Endothelial cell of umbilical vein (primary cell): ENCODE measurements at regions not wholly inside any gene's neighbourhood (a gene's known extent, or its start where the extent isn't known, plus 50 kb on each side); places are given as distances from the start of the nearest gene placed in this dataset.

Experiments used
- BruUV-seq: library from RNA; stranded (reverse); fragments of 400-500 nt; replicated peaks from 2 replicates; lab custom pipeline; 2021; lab: Mats Ljungman, UMichigan
- CTCF ChIA-PET: fragments of 300-600, 350-600 bp; sonication (Branson Sonifier 250); formaldehyde crosslinking; loops from one replicate; lab custom pipeline; 2021; ENCODE audit warnings: antibody characterized with exemption, inconsistent platforms; lab: Charles Lee
- POLR2A ChIA-PET: fragments of 300-600, 350-600 bp; sonication (Branson Sonifier 250); formaldehyde crosslinking; loops from one replicate; lab custom pipeline; 2021; ENCODE audit warnings: antibody characterized with exemption, inconsistent platforms; lab: Charles Lee
- DNase-seq: peaks from one replicate; pipeline ENCODE4 v3.0.0-alpha.2; 2011; ENCODE audit warnings: low read depth, low spot score
- FAIRE-seq: peaks from 2 replicates; lab custom pipeline; 2011; peaks lifted over from hg19 to GRCh38; lab: Jason Lieb, UNC
- H2AFZ ChIP-seq: 2 replicates; pipeline ENCODE4 v1.6.0; 2012; ENCODE audit warnings: low read depth, low read length, control low read depth, inconsistent platforms
- H3K27ac ChIP-seq: 2 replicates; pipeline ENCODE4 v1.5.1; 2011; ENCODE audit warnings: low read depth, mild to moderate bottlenecking, control low read depth, low read length, moderate library complexity; ENCODE audit not compliant: insufficient read depth
- H3K27me3 ChIP-seq, 2 experiments: 2 replicates each; pipeline versions ENCODE4 v1.6.0 to v1.6.1; 2011; ENCODE audit warnings: low read length in 2 of 2, mixed read lengths in 1 of 2; ENCODE audit not compliant: control insufficient read depth in 2 of 2, insufficient read depth in 2 of 2
- H3K36me3 ChIP-seq, 2 experiments: 2 replicates in 1 of 2; 3 replicates in 1 of 2; pipeline ENCODE4 v1.5.1; 2011; ENCODE audit warnings: low read length in 2 of 2, mild to moderate bottlenecking in 1 of 2, moderate library complexity in 1 of 2; ENCODE audit not compliant: control insufficient read depth in 2 of 2, insufficient read depth in 2 of 2; ENCODE audit errors: extremely low read depth in 1 of 2
- H3K4me1 ChIP-seq: 3 replicates; pipeline ENCODE4 v1.5.1; 2011; ENCODE audit warnings: mild to moderate bottlenecking, low read length; ENCODE audit not compliant: control insufficient read depth, insufficient read depth; ENCODE audit errors: extremely low read depth
- H3K4me2 ChIP-seq: 2 replicates; pipeline ENCODE4 v1.6.1; 2011; ENCODE audit warnings: low read length, control low read depth, mixed read lengths; ENCODE audit not compliant: insufficient read depth
- H3K4me3 ChIP-seq, 3 experiments: fragments of 200-600 bp in 1 of 3; sonication (generic), shearing (Covaris generic) in 1 of 3; replicated peaks in 1 of 3; 2 replicates each; pipeline ENCODE4 v1.5.1; 2011 to 2016; ENCODE audit warnings: control low read depth in 3 of 3, low read length in 3 of 3, mild to moderate bottlenecking in 2 of 3, inconsistent platforms in 1 of 3, low read depth in 1 of 3, moderate library complexity in 1 of 3; ENCODE audit not compliant: insufficient read depth in 1 of 3
- H3K79me2 ChIP-seq: 2 replicates; pipeline ENCODE4 v1.6.0; 2012; ENCODE audit warnings: low read length, inconsistent platforms; ENCODE audit not compliant: control insufficient read depth, insufficient read depth
- H3K9ac ChIP-seq: replicated peaks from 2 replicates; pipeline ENCODE3; 2011; ENCODE audit warnings: low read length, control low read depth; ENCODE audit not compliant: insufficient read depth; ENCODE audit errors: extremely low read depth
- H3K9me1 ChIP-seq: replicated peaks from 3 replicates; pipeline ENCODE4 v1.6.0; 2011; ENCODE audit warnings: mild to moderate bottlenecking, low read length; ENCODE audit not compliant: control insufficient read depth, insufficient read depth; ENCODE audit errors: extremely low read depth
- H3K9me3 ChIP-seq: replicated peaks from 2 replicates; pipeline ENCODE4 v1.5.1; 2012; ENCODE audit warnings: low read length, inconsistent platforms; ENCODE audit not compliant: control insufficient read depth, insufficient read depth
- H4K20me1 ChIP-seq: replicated peaks from 2 replicates; pipeline ENCODE3; 2011; ENCODE audit warnings: mild to moderate bottlenecking, low read length; ENCODE audit not compliant: control insufficient read depth, insufficient read depth; ENCODE audit errors: extremely low read depth
- EZH2 ChIP-seq: IDR thresholded peaks from 2 replicates; pipeline ENCODE4 v1.6.1; 2012; ENCODE audit warnings: borderline replicate concordance, low read depth, mild to moderate bottlenecking, moderate library complexity, low read length, inconsistent platforms; ENCODE audit not compliant: severe bottlenecking
- FOS ChIP-seq: IDR thresholded peaks from 2 replicates; pipeline ENCODE4 v1.6.1; 2011; ENCODE audit warnings: mild to moderate bottlenecking, low read length, moderate library complexity, borderline replicate concordance; ENCODE audit not compliant: insufficient read depth
- GATA2 ChIP-seq: IDR thresholded peaks from 2 replicates; pipeline ENCODE4 v1.7.0; 2011; ENCODE audit warnings: low read depth, mild to moderate bottlenecking, moderate library complexity, mixed read lengths, low read length; ENCODE audit not compliant: insufficient read length, insufficient read depth
- JUN ChIP-seq: IDR thresholded peaks from 2 replicates; pipeline ENCODE4 v1.6.1; 2011; ENCODE audit warnings: borderline replicate concordance, low read depth; ENCODE audit not compliant: insufficient read length, insufficient read depth
- MYC ChIP-seq: IDR thresholded peaks from one replicate; pipeline ENCODE4 v1.6.1; 2011; ENCODE audit warnings: mild to moderate bottlenecking, low read depth, low read length
- POLR2A ChIP-seq: IDR thresholded peaks from 2 replicates; pipeline ENCODE4 v1.6.1; 2012; ENCODE audit warnings: low read depth, mild to moderate bottlenecking, control low read depth, low read length
- POLR2AphosphoS5 ChIP-seq: IDR thresholded peaks from 2 replicates; pipeline ENCODE4 v1.6.1; 2012; ENCODE audit warnings: low read depth, mild to moderate bottlenecking, control low read depth, low read length, moderate library complexity; ENCODE audit not compliant: insufficient read depth
- dilution Hi-C: fragments of 300-500 bp; cut with MboI; formaldehyde crosslinking; loops from one replicate; pipeline ENCODE4 v1.15.0; 2019; ENCODE audit warnings: low sequenced_read_pairs; ENCODE audit not compliant: extremely low pct_ligation_motif_present
- intact Hi-C: fragments of 100-400 bp; cut with micrococcal nuclease; formaldehyde crosslinking; loops from one replicate; pipeline ENCODE4 v1.10.0; 2022
- TF ChIP-seq, protein P1 (sequence below), 2 donors: IDR thresholded peaks; 1 replicate in 1 of 2; 2 replicates in 1 of 2; pipeline ENCODE4 v1.5.1; 2011; ENCODE audit warnings: low read length in 2 of 2, mild to moderate bottlenecking in 2 of 2, moderate library complexity in 2 of 2, control low read depth in 1 of 2, inconsistent platforms in 1 of 2, low read depth in 1 of 2; ENCODE audit not compliant: insufficient read depth in 1 of 2; ENCODE audit errors: extremely low read depth in 1 of 2
- TF ChIP-seq, protein P2 (sequence below): IDR thresholded peaks from 2 replicates; pipeline ENCODE4 v1.6.1; 2011; ENCODE audit not compliant: insufficient read depth, insufficient read length

DNA sequence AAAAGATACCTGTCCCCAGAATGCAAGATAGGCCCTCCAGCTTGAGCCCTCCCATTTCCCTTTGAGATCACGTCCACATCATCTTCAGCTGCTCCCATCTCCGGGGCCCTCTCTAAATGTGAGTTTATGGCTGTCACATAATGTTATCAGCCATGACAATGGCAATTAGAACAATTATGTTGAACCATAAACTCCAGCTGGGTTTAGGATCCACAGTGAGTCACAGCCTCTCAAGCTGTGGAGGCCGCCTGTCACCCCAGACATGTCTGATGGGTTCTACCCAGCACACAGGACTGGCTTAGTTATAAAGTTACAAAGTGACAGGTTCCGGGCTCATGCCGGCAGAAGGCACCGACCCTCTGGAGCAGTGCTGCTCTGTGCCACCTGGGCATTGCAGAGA is 597.3 kb downstream of the PTPRU start:
- Histone ChIP-seq H4K20me1 (no peaks in the 10 kb centered on the region), H3K9me1 (no peaks in the 10 kb centered on the region), H3K27ac (no peak overlapping the region), H3K4me3 (no peak overlapping the region), H3K36me3 (no peaks in the 10 kb centered on the region), H3K27me3 (no peaks in the 10 kb centered on the region), H3K79me2 (no peaks in the 10 kb centered on the region), H3K4me1 (no peaks in the 10 kb centered on the region), H3K4me2 (no peak overlapping the region), H3K9ac (no peak overlapping the region), H3K9me3 (no peaks in the 10 kb centered on the region), H2AFZ (no peak overlapping the region)
- dilution Hi-C loops (no loop called here), intact Hi-C loops (no loop called here)
- TF ChIP-seq, protein P1, sequence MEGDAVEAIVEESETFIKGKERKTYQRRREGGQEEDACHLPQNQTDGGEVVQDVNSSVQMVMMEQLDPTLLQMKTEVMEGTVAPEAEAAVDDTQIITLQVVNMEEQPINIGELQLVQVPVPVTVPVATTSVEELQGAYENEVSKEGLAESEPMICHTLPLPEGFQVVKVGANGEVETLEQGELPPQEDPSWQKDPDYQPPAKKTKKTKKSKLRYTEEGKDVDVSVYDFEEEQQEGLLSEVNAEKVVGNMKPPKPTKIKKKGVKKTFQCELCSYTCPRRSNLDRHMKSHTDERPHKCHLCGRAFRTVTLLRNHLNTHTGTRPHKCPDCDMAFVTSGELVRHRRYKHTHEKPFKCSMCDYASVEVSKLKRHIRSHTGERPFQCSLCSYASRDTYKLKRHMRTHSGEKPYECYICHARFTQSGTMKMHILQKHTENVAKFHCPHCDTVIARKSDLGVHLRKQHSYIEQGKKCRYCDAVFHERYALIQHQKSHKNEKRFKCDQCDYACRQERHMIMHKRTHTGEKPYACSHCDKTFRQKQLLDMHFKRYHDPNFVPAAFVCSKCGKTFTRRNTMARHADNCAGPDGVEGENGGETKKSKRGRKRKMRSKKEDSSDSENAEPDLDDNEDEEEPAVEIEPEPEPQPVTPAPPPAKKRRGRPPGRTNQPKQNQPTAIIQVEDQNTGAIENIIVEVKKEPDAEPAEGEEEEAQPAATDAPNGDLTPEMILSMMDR (IDR thresholded peaks at IDR 0.05; ENCODE audit: extremely low read depth in 1 of 2, insufficient read depth in 1 of 2, low read depth in 1 of 2, low read length in 2 of 2) = no peak
- TF ChIP-seq POLR2A (no peak), FOS (no peak), GATA2 (no peak), MYC (no peak)
- TF ChIP-seq, protein P2, sequence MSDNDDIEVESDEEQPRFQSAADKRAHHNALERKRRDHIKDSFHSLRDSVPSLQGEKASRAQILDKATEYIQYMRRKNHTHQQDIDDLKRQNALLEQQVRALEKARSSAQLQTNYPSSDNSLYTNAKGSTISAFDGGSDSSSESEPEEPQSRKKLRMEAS = no peak
- no peak for FAIRE-seq
- DNase-seq = no peak
- CTCF ChIA-PET = no interaction called here
- POLR2A ChIA-PET = no interaction called here
- BruUV-seq = no TSS peak

DNA sequence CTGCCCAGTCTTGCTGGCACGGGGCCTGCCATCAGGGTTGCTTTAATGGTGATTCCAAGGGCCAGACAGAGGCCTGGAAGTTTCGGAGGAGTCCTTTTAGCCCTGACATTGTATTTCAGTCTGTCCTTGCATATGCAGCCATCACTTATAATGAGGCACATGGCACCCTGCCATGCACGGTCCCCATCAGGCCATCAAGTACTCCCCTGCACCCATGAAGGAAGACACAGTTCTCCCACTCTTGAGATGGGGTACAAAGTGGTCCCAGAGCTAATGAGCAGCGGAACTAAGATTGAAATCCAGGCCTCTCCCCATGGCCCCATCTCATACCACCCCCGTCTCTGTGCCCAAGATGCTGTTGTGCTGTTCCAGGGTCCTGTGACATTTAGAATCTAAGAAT is 596.6 kb downstream of the PTPRU start:
- no peak overlapping the region for H3K4me3 ChIP-seq
- ChIA-PET CTCF (no interaction called here), POLR2A (no interaction called here)
- intact Hi-C loops = no loop called here
- no peak overlapping the region for H2AFZ ChIP-seq
- no peaks in the 10 kb centered on the region for H3K27me3 ChIP-seq
- H3K9me3 ChIP-seq = no peaks in the 10 kb centered on the region
- DNase-seq (no peak), FAIRE-seq (no peak)
- H3K36me3 ChIP-seq = no peaks in the 10 kb centered on the region
- TF ChIP-seq GATA2 = no peak
- TF ChIP-seq, protein P2 = no peak
- TF ChIP-seq POLR2AphosphoS5 = no peak
- TF ChIP-seq, protein P1 (IDR thresholded peaks at IDR 0.05; ENCODE audit: extremely low read depth in 1 of 2, insufficient read depth in 1 of 2, low read depth in 1 of 2, low read length in 2 of 2) = no peak
- no peak for TF ChIP-seq POLR2A
- no peak for TF ChIP-seq FOS
- no peak for TF ChIP-seq JUN
- TF ChIP-seq EZH2 = no peak
- no peak for TF ChIP-seq MYC
- BruUV-seq = no TSS peak
- H4K20me1 ChIP-seq = no peaks in the 10 kb centered on the region
- H3K9me1 ChIP-seq = no peaks in the 10 kb centered on the region
- no peak overlapping the region for H3K4me2 ChIP-seq
- H3K79me2 ChIP-seq = no peaks in the 10 kb centered on the region
- dilution Hi-C loops = no loop called here
- no peak overlapping the region for H3K9ac ChIP-seq
- H3K4me1 ChIP-seq = no peaks in the 10 kb centered on the region
- no peak overlapping the region for H3K27ac ChIP-seq
